ENCODE measurements at regions not wholly inside any gene's neighbourhood (a gene's known extent, or its start where the extent isn't known, plus 50 kb on each side); places are given as distances from the start of the nearest gene placed in this dataset.

- H3K27ac Mint-ChIP-seq, result no peak overlapping the region
- Histone ChIP-seq H3K4me1 (ENCODE audit: control insufficient read depth, insufficient read depth, low read length) (peaks cover 10% of the 10 kb centered on the region), H3K9me3 (ENCODE audit: control insufficient read depth, low read length) (no peaks in the 10 kb centered on the region), H3K27ac (ENCODE audit: low read depth, low read length) (no peak overlapping the region), H3K27me3 (ENCODE audit: control insufficient read depth, insufficient read depth, low read length, poor library complexity, severe bottlenecking) (no peaks in the 10 kb centered on the region), H3K36me3 (ENCODE audit: control insufficient read depth, insufficient read depth, low read length) (no peaks in the 10 kb centered on the region), H3K4me3 (ENCODE audit: low read length) (no peak overlapping the region), H3K9ac (ENCODE audit: extremely low read depth, low read length, poor library complexity, severe bottlenecking) (no peak overlapping the region)
- H3K36me3 Mint-ChIP-seq (ENCODE audit: low read depth), result no peaks in the 10 kb centered on the region
- no peak overlapping the region for H3K4me3 Mint-ChIP-seq
- peaks cover 22% of the 10 kb centered on the region for H3K4me1 Mint-ChIP-seq
- no peak for DNase-seq
- WGBS, 2 experiments (ENCODE audit: insufficient coverage in 1 of 2, insufficient read length in 1 of 2), result 92 to 100% methylated on average over 1 of the region's 1 CpG
- no peaks in the 10 kb centered on the region for H3K9me3 Mint-ChIP-seq
- H3K27me3 Mint-ChIP-seq (ENCODE audit: insufficient read depth), result no peaks in the 10 kb centered on the region
- TF ChIP-seq CTCF (conservative IDR thresholded peaks at IDR 0.05), result no peak
Measured at GRCh38 chr12:89206390-89206789, 145.9 kb downstream of the DUSP6 start.

GRCh38 chr12:89205517-89205916 lies 146.8 kb downstream of the DUSP6 start:
- no peaks in the 10 kb centered on the region for H3K36me3 Mint-ChIP-seq (ENCODE audit: low read depth)
- no peak overlapping the region for H3K27ac Mint-ChIP-seq
- Histone ChIP-seq H3K4me3 (ENCODE audit: low read length) (no peak overlapping the region), H3K27me3 (ENCODE audit: control insufficient read depth, insufficient read depth, low read length, poor library complexity, severe bottlenecking) (no peaks in the 10 kb centered on the region), H3K36me3 (ENCODE audit: control insufficient read depth, insufficient read depth, low read length) (no peaks in the 10 kb centered on the region), H3K9me3 (ENCODE audit: control insufficient read depth, low read length) (no peaks in the 10 kb centered on the region), H3K4me1 (ENCODE audit: control insufficient read depth, insufficient read depth, low read length) (peaks cover 10% of the 10 kb centered on the region), H3K27ac (ENCODE audit: low read depth, low read length) (no peak overlapping the region), H3K9ac (ENCODE audit: extremely low read depth, low read length, poor library complexity, severe bottlenecking) (no peak overlapping the region)
- no peaks in the 10 kb centered on the region for H3K27me3 Mint-ChIP-seq (ENCODE audit: insufficient read depth)
- no peak for TF ChIP-seq CTCF (conservative IDR thresholded peaks at IDR 0.05)
- H3K4me1 Mint-ChIP-seq, result peaks cover 21% of the 10 kb centered on the region
- no peaks in the 10 kb centered on the region for H3K9me3 Mint-ChIP-seq
- no peak overlapping the region for H3K4me3 Mint-ChIP-seq
- WGBS, 2 experiments (ENCODE audit: insufficient coverage in 1 of 2, insufficient read length in 1 of 2), result 98 to 100% methylated on average over 1 to 2 of the region's 2 CpGs
- no peak for DNase-seq

GRCh38 chr12:89203144-89203543 lies 149.2 kb downstream of the DUSP6 start:
- H3K4me1 ChIP-seq (ENCODE audit: control insufficient read depth, insufficient read depth, low read length), result no peaks in the 10 kb centered on the region
- H3K27me3 Mint-ChIP-seq (ENCODE audit: insufficient read depth), result no peaks in the 10 kb centered on the region
- 70 to 78% methylated on average over 1 of the region's 1 CpG for WGBS, 2 experiments (ENCODE audit: insufficient coverage in 1 of 2, insufficient read length in 1 of 2)

More at GRCh38 chr12:89203144-89203543, 149.2 kb downstream of the DUSP6 start:
- TF ChIP-seq CTCF (conservative IDR thresholded peaks at IDR 0.05), result no peak
- no peak overlapping the region for H3K4me3 Mint-ChIP-seq
- no peaks in the 10 kb centered on the region for H3K36me3 ChIP-seq (ENCODE audit: control insufficient read depth, insufficient read depth, low read length)
- no peak overlapping the region for H3K9ac ChIP-seq (ENCODE audit: extremely low read depth, low read length, poor library complexity, severe bottlenecking)
- no peaks in the 10 kb centered on the region for H3K27me3 ChIP-seq (ENCODE audit: control insufficient read depth, insufficient read depth, low read length, poor library complexity, severe bottlenecking)
- H3K36me3 Mint-ChIP-seq (ENCODE audit: low read depth), result no peaks in the 10 kb centered on the region
- no peak overlapping the region for H3K27ac ChIP-seq (ENCODE audit: low read depth, low read length)
- no peak for DNase-seq
- H3K9me3 Mint-ChIP-seq, result no peaks in the 10 kb centered on the region
- no peak overlapping the region for H3K4me3 ChIP-seq (ENCODE audit: low read length)
- H3K9me3 ChIP-seq (ENCODE audit: control insufficient read depth, low read length), result no peaks in the 10 kb centered on the region
- H3K27ac Mint-ChIP-seq, result no peak overlapping the region
- H3K4me1 Mint-ChIP-seq, result peaks cover 8% of the 10 kb centered on the region
